Endothelial cell (in vitro differentiated cells): ENCODE measurements at regions not wholly inside any gene's neighbourhood (a gene's known extent, or its start where the extent isn't known, plus 50 kb on each side); places are given as distances from the start of the nearest gene placed in this dataset.
"Not testable (repeated sequence)": the region's sequence is repeated elsewhere in the genome, so short reads cannot be mapped to it uniquely, and the experiment has no call there.

Experiments used
- DNase-seq: peaks from one replicate; pipeline ENCODE4 v3.0.0; 2021; ENCODE audit warnings: low spot score
- H3K27ac Mint-ChIP-seq: one replicate; pipeline ENCODE4 v1.8.0; 2021; ENCODE audit warnings: mixed read lengths, inconsistent platforms; ENCODE audit not compliant: unreplicated experiment
- H3K27me3 Mint-ChIP-seq: one replicate; pipeline ENCODE4 v1.8.0; 2021; ENCODE audit warnings: mild to moderate bottlenecking, moderate library complexity, mixed read lengths, inconsistent platforms; ENCODE audit not compliant: unreplicated experiment
- H3K36me3 Mint-ChIP-seq: one replicate; pipeline ENCODE4 v1.8.0; 2021; ENCODE audit warnings: mild to moderate bottlenecking, low read depth, mixed read lengths, inconsistent platforms; ENCODE audit not compliant: unreplicated experiment
- H3K4me1 Mint-ChIP-seq: one replicate; pipeline ENCODE4 v1.8.0; 2021; ENCODE audit warnings: mild to moderate bottlenecking, mixed read lengths, inconsistent platforms; ENCODE audit not compliant: unreplicated experiment
- H3K4me3 Mint-ChIP-seq: one replicate; pipeline ENCODE4 v1.8.0; 2021; ENCODE audit warnings: mild to moderate bottlenecking, mixed read lengths, inconsistent platforms; ENCODE audit not compliant: unreplicated experiment
- H3K9me3 Mint-ChIP-seq: one replicate; pipeline ENCODE4 v1.8.0; 2021; ENCODE audit warnings: mixed read lengths, inconsistent platforms; ENCODE audit not compliant: unreplicated experiment
- TF ChIP-seq, protein P1 (sequence below): fragments of 200-600 bp; sonication (generic); IDR thresholded peaks from one replicate; pipeline ENCODE4 v1.5.0; 2021; ENCODE audit warnings: antibody characterized with exemption; ENCODE audit not compliant: unreplicated experiment

DNA sequence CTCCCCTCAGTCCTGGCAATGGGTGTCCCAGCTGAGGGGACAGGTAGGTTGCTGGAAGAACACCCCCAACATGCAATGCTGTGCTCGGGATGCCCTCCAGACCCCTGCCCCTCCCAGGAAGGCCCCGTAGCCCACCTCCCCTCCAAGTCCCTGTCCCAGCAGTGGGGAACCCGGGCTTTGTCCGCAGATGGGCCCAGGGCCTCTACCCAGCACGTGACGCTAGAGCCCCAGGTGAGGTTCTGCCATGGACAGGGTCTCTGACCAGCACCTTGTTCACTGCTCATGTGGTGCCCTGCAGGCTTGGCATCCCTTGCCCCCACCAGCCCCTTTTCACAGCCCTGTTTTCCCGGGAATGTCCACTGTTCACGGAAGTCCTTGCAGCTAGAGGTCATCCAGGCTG is 220.0 kb upstream of the SGCG start:
- H3K27ac Mint-ChIP-seq: no peak overlapping the region
- DNase-seq: no peak
- no peaks in the 10 kb centered on the region for H3K4me1 Mint-ChIP-seq
- H3K9me3 Mint-ChIP-seq: no peaks in the 10 kb centered on the region
- peaks cover 3% of the 10 kb centered on the region for H3K36me3 Mint-ChIP-seq
- H3K27me3 Mint-ChIP-seq: peaks cover 8% of the 10 kb centered on the region
- no peak overlapping the region for H3K4me3 Mint-ChIP-seq
- TF ChIP-seq, protein P1, sequence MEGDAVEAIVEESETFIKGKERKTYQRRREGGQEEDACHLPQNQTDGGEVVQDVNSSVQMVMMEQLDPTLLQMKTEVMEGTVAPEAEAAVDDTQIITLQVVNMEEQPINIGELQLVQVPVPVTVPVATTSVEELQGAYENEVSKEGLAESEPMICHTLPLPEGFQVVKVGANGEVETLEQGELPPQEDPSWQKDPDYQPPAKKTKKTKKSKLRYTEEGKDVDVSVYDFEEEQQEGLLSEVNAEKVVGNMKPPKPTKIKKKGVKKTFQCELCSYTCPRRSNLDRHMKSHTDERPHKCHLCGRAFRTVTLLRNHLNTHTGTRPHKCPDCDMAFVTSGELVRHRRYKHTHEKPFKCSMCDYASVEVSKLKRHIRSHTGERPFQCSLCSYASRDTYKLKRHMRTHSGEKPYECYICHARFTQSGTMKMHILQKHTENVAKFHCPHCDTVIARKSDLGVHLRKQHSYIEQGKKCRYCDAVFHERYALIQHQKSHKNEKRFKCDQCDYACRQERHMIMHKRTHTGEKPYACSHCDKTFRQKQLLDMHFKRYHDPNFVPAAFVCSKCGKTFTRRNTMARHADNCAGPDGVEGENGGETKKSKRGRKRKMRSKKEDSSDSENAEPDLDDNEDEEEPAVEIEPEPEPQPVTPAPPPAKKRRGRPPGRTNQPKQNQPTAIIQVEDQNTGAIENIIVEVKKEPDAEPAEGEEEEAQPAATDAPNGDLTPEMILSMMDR: no peak

- not testable (repeated sequence) for H3K27me3 Mint-ChIP-seq, H3K4me3 Mint-ChIP-seq, H3K27ac Mint-ChIP-seq, H3K36me3 Mint-ChIP-seq, H3K4me1 Mint-ChIP-seq, H3K9me3 Mint-ChIP-seq, DNase-seq
These were observed 219.4 kb upstream of the SGCG start for GRCh38 chr13:22961342-22961741.

- Mint-ChIP-seq H3K4me1 (no peaks in the 10 kb centered on the region), H3K27ac (no peak overlapping the region), H3K9me3 (no peaks in the 10 kb centered on the region), H3K36me3 (peaks cover 3% of the 10 kb centered on the region), H3K4me3 (no peak overlapping the region), H3K27me3 (peaks cover 6% of the 10 kb centered on the region)
- DNase-seq: no peak
- TF ChIP-seq, protein P1: no peak
These were observed 218.8 kb upstream of the SGCG start for GRCh38 chr13:22961835-22962537.

- H3K9me3 Mint-ChIP-seq, H3K4me3 Mint-ChIP-seq, DNase-seq, H3K36me3 Mint-ChIP-seq, H3K27me3 Mint-ChIP-seq, H3K4me1 Mint-ChIP-seq, H3K27ac Mint-ChIP-seq: not testable (repeated sequence)
These were observed 217.3 kb upstream of the SGCG start for GRCh38 chr13:22963384-22964053.

GRCh38 chr13:22964245-22964966 is 216.4 kb upstream of the SGCG start:
- Mint-ChIP-seq H3K4me3 (no peak overlapping the region), H3K9me3 (no peaks in the 10 kb centered on the region), H3K4me1 (no peaks in the 10 kb centered on the region), H3K27ac (no peak overlapping the region), H3K36me3 (no peaks in the 10 kb centered on the region), H3K27me3 (peaks cover 9% of the 10 kb centered on the region)
- TF ChIP-seq, protein P1: no peak
- no peak for DNase-seq

DNA sequence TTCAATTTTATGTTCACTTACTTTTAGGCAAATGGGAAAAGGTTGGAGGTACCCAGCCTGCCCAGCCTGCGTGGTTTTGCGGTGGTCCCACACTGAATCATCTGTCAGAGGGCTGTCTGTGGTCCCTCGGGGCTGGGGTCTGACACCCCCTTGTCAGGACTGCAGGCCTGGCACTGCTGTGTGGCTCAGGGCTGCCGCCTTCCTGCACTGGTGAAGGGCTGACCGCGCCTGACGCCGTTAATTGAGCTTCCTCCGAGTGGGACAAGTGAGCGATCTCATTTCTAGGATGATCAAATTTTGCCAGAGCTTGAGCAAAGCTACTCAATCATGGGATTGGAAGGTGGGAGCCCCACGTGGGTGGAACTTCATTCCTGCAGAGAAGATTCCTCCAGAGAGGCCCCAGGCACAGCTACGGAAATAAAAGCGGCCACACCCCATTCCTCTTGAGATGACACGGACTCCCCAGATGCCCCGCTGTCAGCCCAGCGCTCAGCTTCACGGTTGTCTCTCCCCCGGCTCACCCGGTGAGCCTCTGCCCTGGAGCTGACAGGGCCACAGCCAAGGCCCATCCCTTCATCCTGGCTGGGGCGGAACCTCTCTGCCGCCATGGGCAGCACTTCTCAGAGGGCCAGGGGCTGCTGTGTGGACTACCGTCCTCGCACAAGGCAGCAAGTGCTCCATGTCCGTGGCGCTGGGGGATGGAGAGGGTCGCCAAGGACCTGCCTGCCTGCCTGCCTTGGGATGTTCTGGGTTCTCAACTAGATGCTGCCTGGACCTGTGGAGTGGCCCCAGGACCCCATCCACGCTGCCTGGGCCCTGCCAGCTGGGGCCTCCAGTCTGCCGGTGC is 215.5 kb upstream of the SGCG start:
- not testable (repeated sequence) for H3K4me3 Mint-ChIP-seq, H3K36me3 Mint-ChIP-seq, H3K4me1 Mint-ChIP-seq, H3K27ac Mint-ChIP-seq, DNase-seq, H3K9me3 Mint-ChIP-seq
- H3K27me3 Mint-ChIP-seq: peaks cover 11% of the 10 kb centered on the region

- not testable (repeated sequence) for H3K36me3 Mint-ChIP-seq
These were observed 214.9 kb upstream of the SGCG start for GRCh38 chr13:22965858-22966239.

GRCh38 chr13:22966753-22967152 is 214.0 kb upstream of the SGCG start:
- not testable (repeated sequence) for H3K36me3 Mint-ChIP-seq, H3K4me3 Mint-ChIP-seq, DNase-seq, H3K9me3 Mint-ChIP-seq, H3K4me1 Mint-ChIP-seq, H3K27me3 Mint-ChIP-seq, H3K27ac Mint-ChIP-seq

More at GRCh38 chr13:22965858-22966239, 214.9 kb upstream of the SGCG start:
- H3K27ac Mint-ChIP-seq, H3K9me3 Mint-ChIP-seq, H3K4me1 Mint-ChIP-seq, DNase-seq, H3K4me3 Mint-ChIP-seq: not testable (repeated sequence)
- H3K27me3 Mint-ChIP-seq: peaks cover 11% of the 10 kb centered on the region
